ENCODE measurements at regions not wholly inside any gene's neighbourhood (a gene's known extent, or its start where the extent isn't known, plus 50 kb on each side); places are given as distances from the start of the nearest gene placed in this dataset.
A peak's percentile ranks its signal among the peaks of the same experiment; 100 is the strongest.

DNA sequence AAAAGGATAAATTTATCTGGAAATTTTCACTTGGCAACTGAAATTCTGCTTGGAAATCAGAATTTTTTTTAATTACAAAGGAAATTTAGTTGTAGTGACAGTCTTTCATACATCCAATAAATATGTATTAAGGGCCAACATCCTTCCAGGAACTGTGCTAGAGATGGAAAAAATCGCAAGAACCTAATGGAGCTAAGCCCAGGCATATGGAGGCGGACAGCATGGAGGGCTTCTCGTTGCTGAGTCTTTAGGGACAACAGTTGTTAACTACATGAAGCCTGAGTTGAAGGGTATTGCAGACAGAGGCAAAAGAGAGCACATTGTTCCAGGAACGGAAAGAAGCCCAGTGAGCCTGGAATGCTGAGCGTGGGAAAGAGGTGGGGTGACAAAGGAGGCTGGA is 208.9 kb downstream of the IBTK start (continued):
- TF ChIP-seq KLF16 (tag by site-specific recombination; IDR thresholded peaks at IDR 0.05) (no peak), ZNF837 (tag by site-specific recombination; IDR thresholded peaks at IDR 0.05) (no peak)

DNA sequence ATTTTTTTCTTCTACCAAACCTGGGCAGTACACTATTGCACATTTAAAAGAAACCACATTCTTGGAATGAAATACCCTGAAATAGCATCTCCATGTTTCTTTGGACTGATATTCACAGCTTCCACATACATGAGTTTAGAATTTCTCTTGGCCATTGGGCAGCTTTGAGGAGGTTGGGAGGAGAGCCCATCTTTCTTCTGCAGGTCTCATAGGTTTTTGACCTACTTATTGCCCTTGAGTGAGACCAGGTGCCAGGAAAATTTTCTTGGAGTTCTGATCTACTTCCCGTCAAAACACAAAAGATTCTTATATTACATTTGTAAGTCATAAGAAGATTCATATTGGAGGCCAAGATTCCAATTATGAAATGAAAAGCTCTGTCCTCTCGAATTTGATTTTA is 212.0 kb downstream of the IBTK start:
- Histone ChIP-seq H3K4me3 (ENCODE audit: low read depth, low read length) (no peak overlapping the region), H3K9me3 (ENCODE audit: control insufficient read depth, insufficient read depth, low read depth, low read length) (no peaks in the 10 kb centered on the region), H3K4me1 (ENCODE audit: control insufficient read depth, insufficient read depth, low read length) (no peaks in the 10 kb centered on the region), H3K36me3 (ENCODE audit: control insufficient read depth in 2 of 2, insufficient read depth in 1 of 2, low read length in 2 of 2) (no peaks in the 10 kb centered on the region), H3K27ac (ENCODE audit: extremely low read depth, low read depth, low read length) (no peak overlapping the region)
- TF ChIP-seq SP2 (tag by site-specific recombination; IDR thresholded peaks at IDR 0.05): no peak
- TF ChIP-seq ZNF473 (tag by site-specific recombination; IDR thresholded peaks at IDR 0.05): no peak
- CTCF ChIA-PET: interaction anchor here (1.5 kb wide), 1 partner anchor 8 kb away, joined by 6 read pairs; no protein-coding TSS in a partner anchor
- POLR2A ChIA-PET: no interaction called here

GRCh38 chr6:82033631-82034211 is 213.8 kb downstream of the IBTK start:
- Histone ChIP-seq H3K27ac (ENCODE audit: extremely low read depth, low read depth, low read length) (no peak overlapping the region), H3K9me3 (ENCODE audit: control insufficient read depth, insufficient read depth, low read depth, low read length) (no peaks in the 10 kb centered on the region), H3K36me3 (ENCODE audit: control insufficient read depth in 2 of 2, insufficient read depth in 1 of 2, low read length in 2 of 2) (no peaks in the 10 kb centered on the region), H3K4me1 (ENCODE audit: control insufficient read depth, insufficient read depth, low read length) (no peaks in the 10 kb centered on the region), H3K4me3 (ENCODE audit: low read depth, low read length) (no peak overlapping the region)
- TF ChIP-seq ZFP37 (tag by site-specific recombination; IDR thresholded peaks at IDR 0.05) (no peak), ZNF175 (tag by site-specific recombination; IDR thresholded peaks at IDR 0.05) (no peak), ZBTB7A (tag by site-specific recombination; IDR thresholded peaks at IDR 0.05; ENCODE audit: low read depth) (no peak), ZXDB (tag by site-specific recombination; IDR thresholded peaks at IDR 0.05) (no peak)
- CTCF ChIA-PET: no interaction called here
- POLR2A ChIA-PET: no interaction called here

- no peaks in the 10 kb centered on the region for H3K36me3 ChIP-seq (ENCODE audit: control insufficient read depth in 2 of 2, insufficient read depth in 1 of 2, low read length in 2 of 2)
- no peaks in the 10 kb centered on the region for H3K4me1 ChIP-seq (ENCODE audit: control insufficient read depth, insufficient read depth, low read length)
- POLR2A ChIA-PET: no interaction called here
- no peak overlapping the region for H3K27ac ChIP-seq (ENCODE audit: extremely low read depth, low read depth, low read length)
- no peaks in the 10 kb centered on the region for H3K9me3 ChIP-seq (ENCODE audit: control insufficient read depth, insufficient read depth, low read depth, low read length)
- TF ChIP-seq ZFP3 (tag by site-specific recombination; IDR thresholded peaks at IDR 0.05; ENCODE audit: low read depth) (peak; percentile 66), ZNF785 (tag by site-specific recombination; IDR thresholded peaks at IDR 0.05) (no peak)
- CTCF ChIA-PET: interaction anchor here (0.9 to 3.1 kb wide), 2 partner anchors 8 to 86 kb away, joined by 4 to 12 read pairs; no protein-coding TSS in a partner anchor
- H3K4me3 ChIP-seq (ENCODE audit: low read depth, low read length): no peak overlapping the region
These were observed 215.1 kb downstream of the IBTK start for GRCh38 chr6:82032444-82032843.

GRCh38 chr6:82030761-82031503 is 216.6 kb downstream of the IBTK start:
- H3K36me3 ChIP-seq (ENCODE audit: control insufficient read depth in 2 of 2, insufficient read depth in 1 of 2, low read length in 2 of 2): no peaks in the 10 kb centered on the region
- ChIA-PET POLR2A (no interaction called here), CTCF (interaction anchor here (0.7 to 3.1 kb wide), 4 partner anchors 9 to 371 kb away, joined by 3 to 12 read pairs (median 6); no protein-coding TSS in a partner anchor)
- no peak overlapping the region for H3K27ac ChIP-seq (ENCODE audit: extremely low read depth, low read depth, low read length)
- H3K4me3 ChIP-seq (ENCODE audit: low read depth, low read length): no peak overlapping the region
- H3K4me1 ChIP-seq (ENCODE audit: control insufficient read depth, insufficient read depth, low read length): no peaks in the 10 kb centered on the region
- H3K9me3 ChIP-seq (ENCODE audit: control insufficient read depth, insufficient read depth, low read depth, low read length): no peaks in the 10 kb centered on the region
- no peak for TF ChIP-seq KLF7 (tag by site-specific recombination; IDR thresholded peaks at IDR 0.05; ENCODE audit: borderline replicate concordance)
- no peak for TF ChIP-seq ZNF658 (tag by site-specific recombination; IDR thresholded peaks at IDR 0.05)
- 0 out of 2 replicates have a peak, but pooled peaks have one; percentile 23 for TF ChIP-seq PRDM1 (tag by site-specific recombination; IDR thresholded peaks at IDR 0.05)

- no peak overlapping the region for H3K4me3 ChIP-seq (ENCODE audit: low read depth, low read length)
- H3K27ac ChIP-seq (ENCODE audit: extremely low read depth, low read depth, low read length): no peak overlapping the region
- ChIA-PET POLR2A (no interaction called here), CTCF (interaction anchor here (0.7 to 3.1 kb wide), 2 partner anchors 10 to 545 kb away, joined by 6 to 12 read pairs; no protein-coding TSS in a partner anchor)
- H3K36me3 ChIP-seq (ENCODE audit: control insufficient read depth in 2 of 2, insufficient read depth in 1 of 2, low read length in 2 of 2): no peaks in the 10 kb centered on the region
- H3K9me3 ChIP-seq (ENCODE audit: control insufficient read depth, insufficient read depth, low read depth, low read length): no peaks in the 10 kb centered on the region
- H3K4me1 ChIP-seq (ENCODE audit: control insufficient read depth, insufficient read depth, low read length): no peaks in the 10 kb centered on the region
- TF ChIP-seq ZNF202 (tag by site-specific recombination; IDR thresholded peaks at IDR 0.05; ENCODE audit: borderline replicate concordance) (no peak), ZNF514 (tag by site-specific recombination; IDR thresholded peaks at IDR 0.05) (no peak), ZNF561 (tag by site-specific recombination; IDR thresholded peaks at IDR 0.05; ENCODE audit: borderline replicate concordance) (no peak), ZBTB7A (tag by site-specific recombination; IDR thresholded peaks at IDR 0.05; ENCODE audit: low read depth) (no peak), ZNF394 (tag by site-specific recombination; IDR thresholded peaks at IDR 0.05; ENCODE audit: borderline replicate concordance) (no peak), SP7 (tag by site-specific recombination; IDR thresholded peaks at IDR 0.05) (no peak)
- TF ChIP-seq, protein P1, sequence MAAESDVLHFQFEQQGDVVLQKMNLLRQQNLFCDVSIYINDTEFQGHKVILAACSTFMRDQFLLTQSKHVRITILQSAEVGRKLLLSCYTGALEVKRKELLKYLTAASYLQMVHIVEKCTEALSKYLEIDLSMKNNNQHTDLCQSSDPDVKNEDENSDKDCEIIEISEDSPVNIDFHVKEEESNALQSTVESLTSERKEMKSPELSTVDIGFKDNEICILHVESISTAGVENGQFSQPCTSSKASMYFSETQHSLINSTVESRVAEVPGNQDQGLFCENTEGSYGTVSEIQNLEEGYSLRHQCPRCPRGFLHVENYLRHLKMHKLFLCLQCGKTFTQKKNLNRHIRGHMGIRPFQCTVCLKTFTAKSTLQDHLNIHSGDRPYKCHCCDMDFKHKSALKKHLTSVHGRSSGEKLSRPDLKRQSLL (tag by site-specific recombination; IDR thresholded peaks at IDR 0.05): no peak
- TF ChIP-seq, protein P2, sequence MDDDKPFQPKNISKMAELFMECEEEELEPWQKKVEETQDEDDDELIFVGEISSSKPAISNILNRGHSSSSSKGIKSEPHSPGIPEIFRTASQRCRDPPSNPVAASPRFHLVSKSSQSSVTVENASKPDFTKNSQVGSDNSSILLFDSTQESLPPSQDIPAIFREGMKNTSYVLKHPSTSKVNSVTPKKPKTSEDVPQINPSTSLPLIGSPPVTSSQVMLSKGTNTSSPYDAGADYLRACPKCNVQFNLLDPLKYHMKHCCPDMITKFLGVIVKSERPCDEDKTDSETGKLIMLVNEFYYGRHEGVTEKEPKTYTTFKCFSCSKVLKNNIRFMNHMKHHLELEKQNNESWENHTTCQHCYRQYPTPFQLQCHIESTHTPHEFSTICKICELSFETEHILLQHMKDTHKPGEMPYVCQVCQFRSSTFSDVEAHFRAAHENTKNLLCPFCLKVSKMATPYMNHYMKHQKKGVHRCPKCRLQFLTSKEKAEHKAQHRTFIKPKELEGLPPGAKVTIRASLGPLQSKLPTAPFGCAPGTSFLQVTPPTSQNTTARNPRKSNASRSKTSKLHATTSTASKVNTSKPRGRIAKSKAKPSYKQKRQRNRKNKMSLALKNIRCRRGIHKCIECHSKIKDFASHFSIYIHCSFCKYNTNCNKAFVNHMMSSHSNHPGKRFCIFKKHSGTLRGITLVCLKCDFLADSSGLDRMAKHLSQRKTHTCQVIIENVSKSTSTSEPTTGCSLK (tag by site-specific recombination; IDR thresholded peaks at IDR 0.05): no peak
These were observed 217.2 kb downstream of the IBTK start for GRCh38 chr6:82030301-82030700.

All from HEK293 (cell line).